ENCODE measurements at regions not wholly inside any gene's neighbourhood (a gene's known extent, or its start where the extent isn't known, plus 50 kb on each side); places are given as distances from the start of the nearest gene placed in this dataset.

DNA sequence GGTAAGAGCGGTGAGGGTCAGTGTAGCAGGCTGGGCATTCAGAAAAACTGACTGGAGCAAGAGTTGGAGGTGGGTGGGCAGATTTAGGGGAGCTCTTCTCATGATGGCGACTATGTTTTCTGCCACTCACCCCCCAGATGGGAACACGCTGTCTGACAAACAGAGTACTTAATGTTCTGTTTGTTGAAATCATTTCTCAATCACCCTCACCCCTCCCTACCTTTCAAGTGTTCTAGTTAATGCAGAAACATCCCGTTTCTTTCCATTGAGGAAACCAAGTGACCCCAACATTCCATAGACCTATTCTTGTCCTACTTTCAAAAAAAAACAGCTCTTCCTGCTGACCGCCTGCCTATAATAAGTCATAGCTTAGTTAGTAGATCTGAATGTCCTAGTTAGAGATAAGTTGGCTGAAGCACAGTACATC is 132.5 kb upstream of the NEDD9 start:
- TF ChIP-seq RAD21 (IDR thresholded peaks at IDR 0.05; ENCODE audit: low read length) (no peak), EZH2phosphoT487 (IDR thresholded peaks at IDR 0.05; ENCODE audit: borderline replicate concordance, low read depth) (no peak), MEF2A (IDR thresholded peaks at IDR 0.05; ENCODE audit: borderline replicate concordance, low read depth) (no peak), IRF3 (IDR thresholded peaks at IDR 0.05; ENCODE audit: low read depth, low read length) (no peak), POLR2AphosphoS5 (IDR thresholded peaks at IDR 0.05; ENCODE audit: low read depth, low read length) (no peak), USF1 (IDR thresholded peaks at IDR 0.05; ENCODE audit: borderline replicate concordance, low read depth) (no peak), GATA2 (CRISPR knock-in tag; IDR thresholded peaks at IDR 0.05) (no peak), ELF1 (IDR thresholded peaks at IDR 0.05) (no peak), PBX3 (IDR thresholded peaks at IDR 0.05) (no peak), MAX (IDR thresholded peaks at IDR 0.05; ENCODE audit: low read depth) (no peak), NFIC (IDR thresholded peaks at IDR 0.05; ENCODE audit: borderline replicate concordance) (no peak), TCF12 (IDR thresholded peaks at IDR 0.05) (no peak), EP300 (IDR thresholded peaks at IDR 0.05; ENCODE audit: borderline replicate concordance in 1 of 2, low read depth in 1 of 2, low read length in 1 of 2) (no peak), RXRA (IDR thresholded peaks at IDR 0.05; ENCODE audit: borderline replicate concordance, low read depth) (no peak), MXI1 (IDR thresholded peaks at IDR 0.05; ENCODE audit: low read depth, low read length) (no peak), JUND (IDR thresholded peaks at IDR 0.05) (no peak), FOSL2 (IDR thresholded peaks at IDR 0.05; ENCODE audit: borderline replicate concordance, low read depth) (no peak), TEAD4 (IDR thresholded peaks at IDR 0.05; ENCODE audit: borderline replicate concordance, insufficient read depth) (no peak), FOXJ3 (CRISPR knock-in tag; IDR thresholded peaks at IDR 0.05) (no peak)
- TF ChIP-seq, protein P1, sequence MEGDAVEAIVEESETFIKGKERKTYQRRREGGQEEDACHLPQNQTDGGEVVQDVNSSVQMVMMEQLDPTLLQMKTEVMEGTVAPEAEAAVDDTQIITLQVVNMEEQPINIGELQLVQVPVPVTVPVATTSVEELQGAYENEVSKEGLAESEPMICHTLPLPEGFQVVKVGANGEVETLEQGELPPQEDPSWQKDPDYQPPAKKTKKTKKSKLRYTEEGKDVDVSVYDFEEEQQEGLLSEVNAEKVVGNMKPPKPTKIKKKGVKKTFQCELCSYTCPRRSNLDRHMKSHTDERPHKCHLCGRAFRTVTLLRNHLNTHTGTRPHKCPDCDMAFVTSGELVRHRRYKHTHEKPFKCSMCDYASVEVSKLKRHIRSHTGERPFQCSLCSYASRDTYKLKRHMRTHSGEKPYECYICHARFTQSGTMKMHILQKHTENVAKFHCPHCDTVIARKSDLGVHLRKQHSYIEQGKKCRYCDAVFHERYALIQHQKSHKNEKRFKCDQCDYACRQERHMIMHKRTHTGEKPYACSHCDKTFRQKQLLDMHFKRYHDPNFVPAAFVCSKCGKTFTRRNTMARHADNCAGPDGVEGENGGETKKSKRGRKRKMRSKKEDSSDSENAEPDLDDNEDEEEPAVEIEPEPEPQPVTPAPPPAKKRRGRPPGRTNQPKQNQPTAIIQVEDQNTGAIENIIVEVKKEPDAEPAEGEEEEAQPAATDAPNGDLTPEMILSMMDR (IDR thresholded peaks at IDR 0.05), result no peak
- Histone ChIP-seq H3K4me3 (ENCODE audit: low read depth in 2 of 2, low read length in 1 of 2) (no peak overlapping the region), H3K4me1 (ENCODE audit: control insufficient read depth in 1 of 2, insufficient read depth in 2 of 2, low read depth in 1 of 2, low read length in 1 of 2) (peaks cover 2 to 9% of the 10 kb centered on the region in 2 experiments; a peak in 3 of 4 replicates), H3K79me2 (ENCODE audit: insufficient read depth) (no peaks in the 10 kb centered on the region), H3K9me3 (no peaks in the 10 kb centered on the region), H3K27me3 (ENCODE audit: insufficient read depth) (no peaks in the 10 kb centered on the region), H3K27ac (ENCODE audit: low read depth in 2 of 2, low read length in 1 of 2) (no peak overlapping the region), H3K4me2 (no peak overlapping the region), H3K9me2 (no peaks in the 10 kb centered on the region), H2AFZ (ENCODE audit: low read depth) (no peak overlapping the region), H3K36me3 (replicated peaks in 1 of 2; ENCODE audit: control insufficient read depth in 1 of 2, insufficient read depth in 2 of 2, low read length in 1 of 2) (no peaks in the 10 kb centered on the region), H3F3A (replicated peaks; ENCODE audit: insufficient read depth) (no peaks in the 10 kb centered on the region), H3K9ac (no peak overlapping the region), H4K20me1 (ENCODE audit: insufficient read depth) (no peaks in the 10 kb centered on the region)
- DNase-seq, result no peak
- ChIA-PET POLR2A (no interaction called here), CTCF (interaction anchor here (0.9 to 1.4 kb wide), 2 partner anchors 8 to 130 kb away, joined by 3 read pairs; no protein-coding TSS in a partner anchor)
- WGBS (ENCODE audit: low lambda C conversion rate), result 84% methylated on average over 5 of the region's 5 CpGs
